ENCODE measurements at regions not wholly inside any gene's neighbourhood (a gene's known extent, or its start where the extent isn't known, plus 50 kb on each side); places are given as distances from the start of the nearest gene placed in this dataset.

DNA sequence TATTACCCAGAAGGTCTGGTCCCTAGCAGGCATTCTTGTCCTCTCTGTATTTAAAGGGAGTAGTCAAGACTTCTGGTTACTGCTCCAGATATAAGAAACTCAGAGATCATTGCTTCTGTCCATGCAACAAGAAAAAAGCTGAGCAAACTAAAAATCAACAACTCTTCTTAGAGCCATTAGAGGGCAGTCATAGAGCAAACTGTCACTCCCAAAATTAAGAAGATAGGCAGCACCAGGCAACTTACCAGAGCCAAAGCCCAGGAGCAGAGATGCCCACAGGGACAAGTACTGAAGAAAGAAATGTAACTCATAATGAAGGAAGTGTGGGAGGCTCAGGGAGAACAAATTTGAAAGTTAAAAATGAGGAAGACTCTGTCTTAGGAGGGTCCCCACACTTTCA, 472.9 kb upstream of the COBL start:
- H3K4me3 ChIP-seq (ENCODE audit: low read depth, low read length): no peak overlapping the region
- TF ChIP-seq, protein P1, sequence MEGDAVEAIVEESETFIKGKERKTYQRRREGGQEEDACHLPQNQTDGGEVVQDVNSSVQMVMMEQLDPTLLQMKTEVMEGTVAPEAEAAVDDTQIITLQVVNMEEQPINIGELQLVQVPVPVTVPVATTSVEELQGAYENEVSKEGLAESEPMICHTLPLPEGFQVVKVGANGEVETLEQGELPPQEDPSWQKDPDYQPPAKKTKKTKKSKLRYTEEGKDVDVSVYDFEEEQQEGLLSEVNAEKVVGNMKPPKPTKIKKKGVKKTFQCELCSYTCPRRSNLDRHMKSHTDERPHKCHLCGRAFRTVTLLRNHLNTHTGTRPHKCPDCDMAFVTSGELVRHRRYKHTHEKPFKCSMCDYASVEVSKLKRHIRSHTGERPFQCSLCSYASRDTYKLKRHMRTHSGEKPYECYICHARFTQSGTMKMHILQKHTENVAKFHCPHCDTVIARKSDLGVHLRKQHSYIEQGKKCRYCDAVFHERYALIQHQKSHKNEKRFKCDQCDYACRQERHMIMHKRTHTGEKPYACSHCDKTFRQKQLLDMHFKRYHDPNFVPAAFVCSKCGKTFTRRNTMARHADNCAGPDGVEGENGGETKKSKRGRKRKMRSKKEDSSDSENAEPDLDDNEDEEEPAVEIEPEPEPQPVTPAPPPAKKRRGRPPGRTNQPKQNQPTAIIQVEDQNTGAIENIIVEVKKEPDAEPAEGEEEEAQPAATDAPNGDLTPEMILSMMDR (IDR thresholded peaks at IDR 0.05; ENCODE audit: low read depth, low read length): no peak

DNA sequence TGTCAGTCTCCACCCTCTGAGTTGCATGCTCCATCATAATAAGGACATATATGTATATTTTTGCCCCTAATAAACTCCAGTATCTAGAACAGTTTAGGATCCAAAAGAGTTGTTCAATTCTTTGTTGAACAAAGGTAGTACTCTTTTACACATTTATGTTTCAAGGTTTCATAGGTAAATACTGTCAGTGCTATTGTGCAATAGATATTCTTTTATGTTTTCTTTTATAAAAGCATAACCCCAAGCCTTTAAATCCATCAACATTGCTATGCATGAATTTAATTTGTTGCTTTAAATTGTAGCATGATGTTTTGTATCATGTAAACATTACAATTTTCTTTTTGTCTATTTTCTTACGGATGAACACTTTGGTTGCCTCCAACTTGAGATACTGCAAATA, 469.7 kb upstream of the COBL start:
- TF ChIP-seq, protein P1 (IDR thresholded peaks at IDR 0.05; ENCODE audit: low read depth, low read length): no peak
- H3K4me3 ChIP-seq (ENCODE audit: low read depth, low read length): no peak overlapping the region

DNA sequence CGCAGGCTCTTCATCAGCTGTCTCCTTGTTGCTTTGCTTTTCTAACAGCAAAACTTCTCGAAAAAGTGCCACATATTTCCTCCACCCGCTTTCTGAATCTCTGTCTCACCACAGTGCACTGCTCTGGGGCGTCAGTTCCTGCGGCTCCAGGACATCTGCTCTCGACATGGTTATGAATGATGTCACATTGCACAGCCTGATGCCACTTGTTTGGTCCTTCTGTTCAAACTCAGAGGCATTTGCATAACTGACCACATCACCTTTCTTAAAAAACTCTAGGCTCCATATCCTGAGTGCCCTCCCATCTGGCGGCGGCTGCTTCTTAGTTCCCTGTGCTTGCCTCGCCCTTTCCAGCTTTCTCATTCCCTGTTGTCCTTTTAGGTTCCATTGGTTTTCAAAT, 469.3 kb upstream of the COBL start:
- TF ChIP-seq, protein P1 (IDR thresholded peaks at IDR 0.05; ENCODE audit: low read depth, low read length): no peak
- no peak overlapping the region for H3K4me3 ChIP-seq (ENCODE audit: low read depth, low read length)

DNA sequence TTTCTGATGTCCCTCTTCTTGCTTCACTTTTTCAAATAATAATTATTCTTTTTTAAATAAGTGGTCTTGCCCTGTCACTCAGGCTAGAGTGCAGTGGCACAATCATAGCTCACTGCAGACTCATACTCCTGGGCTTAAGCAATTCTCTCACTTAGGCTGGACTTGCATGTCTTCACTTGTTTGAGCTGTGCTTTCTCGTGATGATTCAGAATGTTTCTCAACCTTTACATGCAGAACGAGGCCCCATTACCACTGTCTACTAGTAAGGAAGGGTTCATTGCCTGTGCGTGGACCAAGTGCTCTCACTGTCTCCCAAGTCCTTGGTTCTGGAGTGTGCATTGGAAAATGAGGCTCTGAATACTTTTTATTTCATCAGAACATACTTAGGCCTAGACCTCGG, 468.6 kb upstream of the COBL start:
- TF ChIP-seq, protein P1 (IDR thresholded peaks at IDR 0.05; ENCODE audit: low read depth, low read length): no peak
- no peak overlapping the region for H3K4me3 ChIP-seq (ENCODE audit: low read depth, low read length)

DNA sequence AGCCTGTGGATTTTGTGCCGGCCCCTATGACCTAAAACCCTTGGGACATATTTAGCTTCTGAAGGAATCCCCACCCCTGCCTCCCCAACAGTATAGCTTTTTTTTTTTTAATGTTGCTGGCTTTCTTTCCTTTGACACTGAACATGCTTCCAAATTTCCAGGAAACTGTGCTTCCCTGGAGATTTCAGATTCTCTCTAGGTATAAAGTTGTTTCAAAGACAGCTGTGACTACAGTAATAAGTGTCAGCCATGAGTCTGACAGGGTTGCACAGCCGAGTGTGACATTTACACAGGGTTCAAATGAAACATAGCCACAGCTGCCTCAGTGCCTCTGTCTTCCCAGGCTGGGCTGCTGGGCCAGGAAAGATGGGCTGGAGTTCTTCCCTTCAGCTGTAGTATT, 466.6 kb upstream of the COBL start:
- TF ChIP-seq, protein P1 (IDR thresholded peaks at IDR 0.05; ENCODE audit: low read depth, low read length): no peak
- no peak overlapping the region for H3K4me3 ChIP-seq (ENCODE audit: low read depth, low read length)

DNA sequence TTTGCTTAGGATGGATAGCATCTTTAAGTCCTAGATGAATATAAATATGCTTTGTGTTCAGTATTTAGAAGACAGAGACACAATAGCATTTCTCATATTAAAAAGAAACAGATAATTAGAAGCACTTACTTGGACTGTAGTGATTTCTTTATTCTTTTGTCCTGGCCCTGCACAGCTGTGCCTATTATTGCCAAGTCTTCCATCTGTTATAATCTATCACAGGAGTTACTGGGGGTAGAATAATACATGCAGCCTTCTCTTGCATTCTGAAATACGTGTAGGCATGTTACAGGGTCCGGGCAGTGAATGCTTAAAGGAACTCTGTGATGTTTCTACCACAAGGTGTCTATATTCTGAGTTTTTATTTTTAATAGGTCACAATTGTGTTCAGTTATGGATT, 461.5 kb upstream of the COBL start:
- TF ChIP-seq, protein P1 (IDR thresholded peaks at IDR 0.05; ENCODE audit: low read depth, low read length): no peak
- H3K4me3 ChIP-seq (ENCODE audit: low read depth, low read length): no peak overlapping the region

DNA sequence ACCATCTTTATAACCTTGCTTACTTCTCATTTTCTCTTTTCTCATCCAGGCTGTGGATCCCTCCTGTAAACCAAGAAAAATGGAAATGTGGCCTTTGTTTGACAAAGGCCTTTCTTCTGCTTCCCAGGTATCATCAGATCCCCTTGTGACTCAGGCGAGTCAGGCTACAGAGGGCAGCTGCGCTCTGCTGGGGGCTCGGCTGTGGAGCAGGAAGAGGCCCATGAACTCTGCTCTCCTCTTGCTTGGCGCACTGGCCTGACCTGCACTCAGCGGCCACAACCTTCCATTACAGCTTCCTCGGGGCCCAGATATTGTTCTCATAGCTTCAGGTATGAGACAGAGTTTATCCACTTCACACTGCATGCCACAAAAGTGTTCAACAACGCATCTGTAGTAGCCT, 457.6 kb upstream of the COBL start:
- H3K4me3 ChIP-seq (ENCODE audit: low read depth, low read length): no peak overlapping the region
- TF ChIP-seq, protein P1 (IDR thresholded peaks at IDR 0.05; ENCODE audit: low read depth, low read length): no peak
